ENCODE measurements at regions not wholly inside any gene's neighbourhood (a gene's known extent, or its start where the extent isn't known, plus 50 kb on each side); places are given as distances from the start of the nearest gene placed in this dataset.

DNA sequence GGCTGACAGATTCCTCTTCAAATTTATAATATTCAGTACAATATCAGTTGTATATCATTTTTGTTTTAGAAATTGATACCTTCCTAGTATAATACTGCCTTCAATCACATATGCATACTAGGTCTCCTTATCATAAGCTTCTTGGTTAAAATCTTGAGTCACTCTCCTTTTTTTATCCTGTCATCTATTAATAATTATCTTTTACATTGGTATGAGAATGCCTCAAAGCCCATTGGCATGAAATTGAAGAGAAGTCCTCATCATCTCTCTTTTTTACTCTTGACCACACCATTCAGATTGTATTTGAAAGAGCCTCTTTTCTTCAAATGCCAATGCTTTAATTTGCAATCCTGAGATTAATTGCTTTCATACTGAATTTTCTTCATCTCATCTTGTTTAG lies 810.3 kb downstream of the BRINP1 start:
- no peaks in the 10 kb centered on the region for H3F3A ChIP-seq (ENCODE audit: low read depth)
- no peak for TF ChIP-seq CTCF (conservative IDR thresholded peaks at IDR 0.05; ENCODE audit: low read length)
- TF ChIP-seq EZH2phosphoT487 (IDR thresholded peaks at IDR 0.05; ENCODE audit: borderline replicate concordance) = no peak
- H3K27me3 ChIP-seq (ENCODE audit: insufficient read depth, low read length, poor library complexity, severe bottlenecking) = no peaks in the 10 kb centered on the region
- no peaks in the 10 kb centered on the region for H3K9me3 ChIP-seq (ENCODE audit: insufficient read depth, low read depth, low read length)
- no peaks in the 10 kb centered on the region for H4K20me1 ChIP-seq (ENCODE audit: insufficient read depth, low read length, poor library complexity, severe bottlenecking)
- no peak overlapping the region for H3K4me3 ChIP-seq (ENCODE audit: low read length, poor library complexity, severe bottlenecking)
- H3K9me2 ChIP-seq (replicated peaks; ENCODE audit: low read depth, low read length) = no peaks in the 10 kb centered on the region
- no peaks in the 10 kb centered on the region for H3K36me3 ChIP-seq (ENCODE audit: insufficient read depth, low read length)
- H3K4me1 ChIP-seq (ENCODE audit: insufficient read depth, low read length, poor library complexity, severe bottlenecking) = no peaks in the 10 kb centered on the region
- H3K9ac ChIP-seq (ENCODE audit: low read depth, low read length, poor library complexity, severe bottlenecking) = no peak overlapping the region
- H3K79me2 ChIP-seq (ENCODE audit: insufficient read depth, low read length) = no peaks in the 10 kb centered on the region
- no peak overlapping the region for H3K4me2 ChIP-seq (ENCODE audit: low read depth, low read length, poor library complexity, severe bottlenecking)
- H2AFZ ChIP-seq (ENCODE audit: low read length) = no peak overlapping the region

DNA sequence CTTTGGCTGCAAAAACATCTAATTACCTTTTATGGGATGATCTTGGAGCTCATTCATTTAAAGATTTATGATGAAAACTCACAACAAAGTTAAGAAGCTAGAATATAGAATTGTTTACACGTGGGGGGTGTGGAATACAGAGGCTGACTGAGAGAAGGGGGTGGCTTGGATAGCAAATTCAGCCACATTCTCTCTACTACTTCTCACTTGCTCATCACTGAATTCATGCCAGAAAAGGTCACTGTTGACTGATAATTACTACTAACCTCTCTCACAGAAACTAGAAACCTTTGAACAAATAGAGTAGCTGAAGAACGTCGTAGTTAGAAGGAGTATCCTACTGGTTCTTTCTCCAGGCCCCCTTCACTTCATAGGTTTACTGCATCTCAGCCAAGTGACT lies 808.2 kb downstream of the BRINP1 start:
- Histone ChIP-seq H3K36me3 (ENCODE audit: insufficient read depth, low read length) (no peaks in the 10 kb centered on the region), H3K27me3 (ENCODE audit: insufficient read depth, low read length, poor library complexity, severe bottlenecking) (no peaks in the 10 kb centered on the region), H4K20me1 (ENCODE audit: insufficient read depth, low read length, poor library complexity, severe bottlenecking) (no peaks in the 10 kb centered on the region), H3K9ac (ENCODE audit: low read depth, low read length, poor library complexity, severe bottlenecking) (no peak overlapping the region), H3K4me3 (ENCODE audit: low read length, poor library complexity, severe bottlenecking) (no peak overlapping the region), H3K4me1 (ENCODE audit: insufficient read depth, low read length, poor library complexity, severe bottlenecking) (no peaks in the 10 kb centered on the region), H3K79me2 (ENCODE audit: insufficient read depth, low read length) (no peaks in the 10 kb centered on the region), H3K4me2 (ENCODE audit: low read depth, low read length, poor library complexity, severe bottlenecking) (no peak overlapping the region), H3K9me2 (replicated peaks; ENCODE audit: low read depth, low read length) (no peaks in the 10 kb centered on the region), H2AFZ (ENCODE audit: low read length) (no peak overlapping the region), H3K9me3 (ENCODE audit: insufficient read depth, low read depth, low read length) (no peaks in the 10 kb centered on the region), H3F3A (ENCODE audit: low read depth) (no peaks in the 10 kb centered on the region)
- TF ChIP-seq EZH2phosphoT487 (IDR thresholded peaks at IDR 0.05; ENCODE audit: borderline replicate concordance) = no peak
- no peak for TF ChIP-seq CTCF (conservative IDR thresholded peaks at IDR 0.05; ENCODE audit: low read length)

DNA sequence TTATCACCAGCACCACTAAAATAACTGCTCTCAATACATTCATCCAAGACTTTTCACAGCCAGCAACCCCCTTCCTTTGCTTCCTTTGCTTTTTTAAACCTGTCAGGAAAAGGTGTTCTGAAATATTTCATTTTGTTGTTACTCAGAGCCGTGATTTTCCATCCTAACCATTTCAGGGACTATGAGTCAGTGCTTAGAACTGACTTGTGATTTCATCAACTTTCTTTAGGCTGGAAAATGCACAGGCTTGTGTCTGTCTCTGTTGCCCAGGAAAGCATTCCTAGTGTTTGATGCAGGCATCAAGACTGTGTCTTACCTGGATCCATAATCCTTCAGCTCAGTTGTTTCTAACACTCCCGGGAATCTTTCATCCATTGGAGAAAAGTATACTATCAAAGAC lies 805.6 kb downstream of the BRINP1 start:
- Histone ChIP-seq H3F3A (ENCODE audit: low read depth) (no peaks in the 10 kb centered on the region), H3K9me3 (ENCODE audit: insufficient read depth, low read depth, low read length) (no peaks in the 10 kb centered on the region), H3K79me2 (ENCODE audit: insufficient read depth, low read length) (no peaks in the 10 kb centered on the region), H4K20me1 (ENCODE audit: insufficient read depth, low read length, poor library complexity, severe bottlenecking) (no peaks in the 10 kb centered on the region), H3K36me3 (ENCODE audit: insufficient read depth, low read length) (no peaks in the 10 kb centered on the region), H3K27me3 (ENCODE audit: insufficient read depth, low read length, poor library complexity, severe bottlenecking) (no peaks in the 10 kb centered on the region), H2AFZ (ENCODE audit: low read length) (no peak overlapping the region), H3K4me2 (ENCODE audit: low read depth, low read length, poor library complexity, severe bottlenecking) (no peak overlapping the region), H3K9me2 (replicated peaks; ENCODE audit: low read depth, low read length) (no peaks in the 10 kb centered on the region), H3K4me3 (ENCODE audit: low read length, poor library complexity, severe bottlenecking) (no peak overlapping the region), H3K4me1 (ENCODE audit: insufficient read depth, low read length, poor library complexity, severe bottlenecking) (no peaks in the 10 kb centered on the region), H3K9ac (ENCODE audit: low read depth, low read length, poor library complexity, severe bottlenecking) (no peak overlapping the region)
- TF ChIP-seq EZH2phosphoT487 (IDR thresholded peaks at IDR 0.05; ENCODE audit: borderline replicate concordance) (no peak), CTCF (conservative IDR thresholded peaks at IDR 0.05; ENCODE audit: low read length) (no peak)
